HG02885 (cell line): ENCODE measurements at regions not wholly inside any gene's neighbourhood (a gene's known extent, or its start where the extent isn't known, plus 50 kb on each side); places are given as distances from the start of the nearest gene placed in this dataset.
"Not testable (repeated sequence)": the region's sequence is repeated elsewhere in the genome, so short reads cannot be mapped to it uniquely, and the experiment has no call there.

ENCODE experiments used
- ATAC-seq: cut with Tn5 transposase; IDR thresholded peaks from one replicate; pipeline ENCODE4 v1.9.1; 2021; ENCODE audit warnings: mild to moderate bottlenecking; ENCODE audit not compliant: unreplicated experiment, poor library complexity

DNA sequence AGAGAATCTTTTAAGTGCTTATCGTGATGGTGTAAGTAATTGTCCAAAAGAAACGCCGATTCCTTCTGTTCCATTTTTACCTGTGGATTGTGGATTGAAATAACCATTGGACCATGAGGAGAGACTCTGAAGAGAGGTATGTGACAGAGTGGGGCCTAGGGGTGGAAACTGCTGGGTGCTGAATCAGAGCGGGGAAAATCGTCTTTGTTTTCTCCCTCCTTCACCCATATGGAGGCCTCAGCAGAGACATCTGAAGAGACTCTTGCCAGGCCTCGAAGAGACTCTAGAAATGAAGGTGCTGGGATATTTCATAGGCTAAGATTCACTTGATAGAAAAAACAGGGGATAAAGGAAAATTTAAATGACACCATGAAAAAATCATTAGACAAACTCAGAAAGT is 1327.0 kb downstream of the BRINP3 start:
- ATAC-seq, result no peak

DNA sequence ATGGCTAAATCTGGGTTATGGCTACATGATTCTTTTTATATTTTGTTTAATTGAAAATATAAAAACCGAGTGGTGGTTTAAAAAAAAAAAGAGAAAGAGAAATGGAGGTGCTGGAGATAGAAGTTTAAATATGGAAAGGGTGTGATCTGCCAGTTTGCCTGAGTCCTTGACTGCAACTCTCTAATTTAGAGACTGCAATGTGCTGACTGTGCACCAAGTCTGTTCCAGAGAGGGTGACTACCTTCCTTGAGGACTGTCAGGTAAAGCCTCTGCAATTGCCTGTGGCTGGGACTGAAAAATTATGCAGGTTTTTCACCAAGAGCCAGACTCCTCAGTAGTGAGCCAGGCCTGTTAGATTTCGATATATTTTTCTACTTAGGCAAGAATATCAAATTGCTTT is 1326.3 kb downstream of the BRINP3 start:
- no peak for ATAC-seq

- ATAC-seq, result no peak
Observed at GRCh38 chr1:189152685-189153084, 1325.0 kb downstream of the BRINP3 start.

- no peak for ATAC-seq
Observed at GRCh38 chr1:189158155-189158554, 1319.5 kb downstream of the BRINP3 start.

- ATAC-seq, result no peak
Observed at GRCh38 chr1:189175889-189176288, 1301.8 kb downstream of the BRINP3 start.

DNA sequence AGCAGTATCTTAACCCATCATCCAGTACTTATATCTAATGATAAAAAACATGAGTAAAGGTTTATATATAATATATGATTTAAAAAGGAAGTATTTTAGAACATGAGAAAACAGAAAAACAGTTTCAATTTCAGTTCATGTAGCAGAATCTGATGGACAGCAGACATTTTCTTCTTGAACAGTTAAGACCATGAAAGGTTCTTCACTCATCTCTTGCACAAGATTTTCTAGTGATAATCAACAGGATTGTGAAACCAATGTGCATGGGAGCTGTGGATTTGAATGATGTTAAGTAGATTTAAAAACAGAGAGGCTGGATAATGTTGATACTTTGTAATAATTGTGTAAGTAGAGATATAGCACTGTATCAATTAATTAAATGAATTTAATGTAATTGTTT is 1297.6 kb downstream of the BRINP3 start:
- ATAC-seq, result no peak

GRCh38 chr1:189185097-189185496 is 1292.6 kb downstream of the BRINP3 start:
- no peak for ATAC-seq

DNA sequence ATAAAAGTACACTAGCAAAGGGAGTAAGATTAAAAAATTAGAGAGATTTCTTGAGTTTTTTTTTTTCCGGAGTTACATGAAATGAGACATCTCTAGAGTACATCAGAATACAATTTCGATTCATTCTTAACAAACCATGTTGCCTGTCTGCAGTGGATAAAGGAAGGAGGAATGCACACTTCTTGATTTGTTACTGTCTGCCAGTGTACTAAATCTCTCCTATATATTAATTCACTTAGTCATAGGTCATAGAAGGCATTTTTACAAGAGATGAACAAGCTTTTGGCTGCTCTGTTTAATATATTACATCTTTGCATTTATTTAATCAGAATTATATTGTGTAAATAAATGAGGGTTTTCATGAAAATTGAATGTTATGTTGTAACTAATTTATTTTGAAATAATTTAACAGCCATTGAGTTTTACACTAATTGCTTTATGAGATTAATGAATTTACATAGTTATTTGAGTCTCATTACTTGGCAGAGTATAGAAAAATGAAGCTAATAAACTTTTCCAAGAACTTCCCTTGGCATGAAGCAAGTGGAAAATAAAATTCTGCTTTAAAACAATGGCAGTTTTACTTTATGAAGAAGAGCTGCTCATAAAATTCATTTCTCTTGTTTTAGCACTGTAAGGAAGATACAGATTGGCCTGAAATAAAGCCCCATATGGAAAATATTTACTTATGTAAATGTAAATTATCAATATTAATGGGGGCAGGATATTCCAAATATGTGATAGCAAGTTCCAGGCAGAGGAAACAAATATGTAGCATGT is 1284.7 kb downstream of the BRINP3 start:
- no peak for ATAC-seq

DNA sequence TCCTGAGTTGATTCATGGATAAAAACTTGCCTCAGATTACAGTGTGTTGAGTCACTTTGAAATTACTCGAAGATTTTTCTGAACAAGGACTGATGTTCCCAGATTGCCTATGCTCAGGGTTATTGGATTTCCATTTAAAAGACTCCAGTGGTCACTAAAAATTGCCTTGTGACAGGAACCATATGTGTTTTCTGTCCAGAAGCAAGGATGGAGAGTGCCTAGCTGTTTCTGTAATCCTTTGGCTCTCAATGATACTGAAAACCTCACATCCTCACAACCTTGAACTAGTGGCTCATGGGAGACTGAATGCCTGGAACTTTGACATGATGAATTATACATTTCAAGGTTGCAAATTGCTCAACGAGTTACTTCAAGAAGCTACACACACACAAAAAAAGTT is 1271.8 kb downstream of the BRINP3 start:
- ATAC-seq, result no peak

DNA sequence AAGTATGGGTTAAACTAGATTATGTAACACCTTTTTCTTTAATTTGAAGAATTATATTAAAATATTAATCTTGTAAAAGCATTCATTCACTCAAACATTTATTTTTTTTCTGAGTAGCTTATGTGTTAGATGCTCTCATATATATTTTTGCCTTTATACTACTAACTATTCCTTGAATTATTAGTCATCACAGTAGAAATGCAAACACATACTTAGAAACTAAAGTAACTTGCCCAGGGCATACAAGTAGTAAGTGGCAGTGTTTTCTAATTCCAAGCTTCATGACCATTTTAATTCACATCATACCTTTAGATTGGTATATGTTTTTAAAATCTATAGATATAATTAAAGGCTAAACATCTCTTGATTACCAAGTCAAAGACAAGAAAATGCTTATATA is 1271.0 kb downstream of the BRINP3 start:
- ATAC-seq, result no peak

GRCh38 chr1:189211742-189212141 is 1265.9 kb downstream of the BRINP3 start:
- ATAC-seq, result no peak

- no peak for ATAC-seq
Observed at GRCh38 chr1:189212606-189213005, 1265.1 kb downstream of the BRINP3 start.

DNA sequence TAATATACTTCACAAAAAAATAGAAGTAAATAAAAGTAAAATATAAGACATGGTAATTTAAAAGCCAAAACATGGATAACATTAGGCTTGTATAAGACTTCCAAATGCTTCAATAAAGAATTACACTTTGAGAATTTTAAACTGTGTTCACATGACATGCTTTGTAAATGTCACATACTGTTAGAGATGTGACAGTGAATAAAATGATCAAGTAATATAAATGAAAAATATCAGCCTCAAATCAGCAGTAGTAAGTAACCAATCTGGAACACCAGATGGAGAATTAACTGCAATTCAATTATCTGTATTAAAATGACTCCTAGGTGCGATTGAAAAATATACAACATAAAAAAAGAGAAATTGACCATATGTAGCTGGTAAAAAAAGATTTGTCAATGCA is 1260.8 kb downstream of the BRINP3 start:
- no peak for ATAC-seq

- ATAC-seq, result no peak
Observed at GRCh38 chr1:189217646-189218045, 1260.0 kb downstream of the BRINP3 start.

DNA sequence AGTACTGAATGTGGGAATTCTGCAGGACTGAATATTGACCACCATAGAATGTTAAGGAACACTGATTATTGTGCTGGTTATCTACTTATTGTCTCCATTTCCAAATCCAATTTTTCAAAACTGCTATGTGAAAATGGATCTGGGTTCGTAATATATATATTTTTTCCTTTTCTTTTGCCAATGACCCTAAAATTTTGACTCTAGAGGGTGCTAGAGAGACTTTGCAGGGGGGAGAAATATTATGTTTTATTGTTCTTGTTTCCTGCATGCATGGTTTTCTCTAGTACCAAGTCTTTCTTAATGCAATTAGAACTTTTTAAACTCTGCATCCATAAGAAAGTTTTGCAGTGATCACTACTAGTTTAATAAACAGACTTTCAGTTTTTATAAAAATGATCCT is 1256.9 kb downstream of the BRINP3 start:
- ATAC-seq, result no peak

DNA sequence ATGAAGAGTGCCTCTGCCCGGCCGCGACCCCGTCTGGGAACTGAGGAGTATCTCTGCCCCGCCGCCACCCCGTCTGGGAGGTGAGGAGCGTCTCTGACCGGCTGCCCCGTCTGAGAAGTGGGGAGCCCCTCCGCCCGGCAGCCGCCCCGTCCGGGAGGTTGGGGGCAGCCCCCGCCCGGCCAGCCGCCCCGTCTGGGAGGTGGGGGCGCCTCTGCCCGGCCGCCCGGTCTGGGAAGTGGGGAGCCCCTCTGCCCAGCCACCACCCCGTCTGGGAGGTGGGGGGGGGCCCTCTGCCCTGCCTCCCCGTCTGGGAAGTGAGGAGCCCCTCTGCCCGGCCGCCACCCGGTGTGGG is 1251.9 kb downstream of the BRINP3 start:
- not testable (repeated sequence) for ATAC-seq

DNA sequence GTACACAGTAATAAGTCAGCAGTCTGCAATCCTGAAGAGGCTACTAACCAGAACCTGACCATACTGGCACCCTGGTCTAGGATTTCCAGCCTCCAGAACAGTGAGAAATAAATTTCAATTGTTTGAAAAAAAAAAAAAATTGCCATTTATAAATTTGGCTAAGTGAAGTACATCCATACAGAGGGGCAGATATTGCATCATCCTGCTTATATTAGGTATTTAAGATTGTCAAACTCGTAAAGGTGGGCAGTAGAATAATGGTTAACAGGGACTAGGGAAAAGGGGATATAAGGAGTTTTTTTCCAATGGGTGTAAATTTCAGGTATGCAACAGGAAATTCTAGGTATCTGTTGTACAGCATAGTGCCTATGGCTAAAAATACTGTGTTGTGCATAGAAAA is 1250.9 kb downstream of the BRINP3 start:
- no peak for ATAC-seq

DNA sequence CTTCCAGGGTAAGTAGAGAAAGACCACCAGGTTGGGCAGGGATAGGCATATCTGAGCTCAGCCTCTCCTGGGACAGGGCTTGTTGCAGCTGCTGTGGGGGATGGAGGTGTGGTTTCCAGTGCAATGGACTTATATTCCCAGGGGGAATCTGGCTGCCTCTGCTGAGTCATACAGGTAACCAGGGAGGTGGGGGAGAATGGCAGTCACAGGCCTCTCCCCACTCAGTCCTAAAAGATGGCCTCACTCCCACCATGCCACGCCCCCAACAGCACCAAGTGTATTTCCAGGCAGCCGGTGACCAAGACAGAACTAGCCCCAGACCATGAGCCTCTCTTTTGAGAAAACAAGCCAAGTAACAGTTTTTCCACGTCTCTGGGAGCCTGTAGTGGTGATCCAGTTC is 1240.7 kb downstream of the BRINP3 start:
- ATAC-seq, result no peak

DNA sequence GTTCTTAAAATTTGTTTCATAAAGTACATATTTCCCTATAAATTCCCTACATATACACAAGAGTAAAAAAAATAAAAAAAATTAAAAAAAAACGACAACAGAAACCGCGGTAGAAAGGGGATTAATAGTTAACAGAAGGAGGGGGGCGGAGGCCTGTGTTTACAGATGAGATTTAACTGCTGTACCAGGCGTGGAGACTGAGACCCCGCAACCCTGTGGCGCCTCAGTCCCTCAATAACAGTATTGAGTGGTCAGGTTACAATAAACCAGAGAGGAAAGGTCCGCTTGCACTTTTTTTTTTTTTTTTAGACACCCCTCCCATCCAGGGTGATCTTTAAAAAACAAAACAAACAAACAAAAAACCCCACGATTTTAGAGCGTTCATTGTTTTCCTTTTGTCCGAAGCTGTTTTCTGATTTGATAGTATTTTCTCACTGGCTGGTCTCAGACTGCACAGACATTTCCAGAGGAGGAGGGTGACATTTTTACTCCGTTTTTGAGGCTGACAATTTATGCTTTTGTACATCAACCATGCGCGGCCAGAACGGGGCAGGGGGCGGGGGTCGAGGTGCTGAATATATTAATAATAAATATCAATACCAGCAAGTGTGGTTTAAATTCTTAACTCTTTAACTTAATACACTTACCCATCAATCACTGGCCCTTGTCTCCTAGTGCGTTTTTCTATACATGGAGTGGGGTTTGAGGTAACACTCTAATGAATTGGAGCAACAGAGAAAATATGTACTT is 1223.9 kb downstream of the BRINP3 start:
- no peak for ATAC-seq

- ATAC-seq, result not testable (repeated sequence)
Observed at GRCh38 chr1:189261128-189261527, 1216.5 kb downstream of the BRINP3 start.

- ATAC-seq, result no peak
Observed at GRCh38 chr1:189269011-189269410, 1208.7 kb downstream of the BRINP3 start.

GRCh38 chr1:189274267-189274666 is 1203.4 kb downstream of the BRINP3 start:
- no peak for ATAC-seq
